Stimulated activated CD8-positive, alpha-beta memory T cell treated with anti-CD3 and anti-CD28 coated beads, Interleukin-7, amount 100 ng/mL, for 48 hours (primary cell): ENCODE measurements at regions not wholly inside any gene's neighbourhood (a gene's known extent, or its start where the extent isn't known, plus 50 kb on each side); places are given as distances from the start of the nearest gene placed in this dataset.
"Not testable (repeated sequence)": the region's sequence is repeated elsewhere in the genome, so short reads cannot be mapped to it uniquely, and the experiment has no call there.

Experiments used
- DNase-seq, 2 donors: peaks; one replicate each; pipeline ENCODE4 v3.0.0-alpha.2; 2020; ENCODE audit warnings: low read depth in 1 of 2; ENCODE audit errors: extremely low read depth in 1 of 2

DNA sequence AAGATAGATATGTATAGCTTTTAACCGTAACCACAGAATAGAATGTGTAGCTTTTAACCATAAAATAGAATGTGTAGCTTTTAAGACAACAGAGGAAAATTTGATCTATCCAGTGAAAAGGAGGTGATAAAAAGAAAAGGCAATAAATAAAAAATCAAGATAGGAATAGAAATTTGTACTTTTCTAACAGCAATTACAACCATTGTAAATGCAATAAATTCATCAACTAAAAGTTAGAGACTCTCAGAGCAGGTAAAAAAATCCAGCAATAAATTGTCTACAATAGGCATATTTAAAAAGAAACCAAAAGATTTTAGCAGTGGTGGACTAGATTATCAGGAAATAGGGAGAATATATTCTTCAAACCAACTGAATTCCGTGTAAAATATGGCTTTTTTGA lies 63.8 kb upstream of the ABHD2 start:
- DNase-seq, result no peak

DNA sequence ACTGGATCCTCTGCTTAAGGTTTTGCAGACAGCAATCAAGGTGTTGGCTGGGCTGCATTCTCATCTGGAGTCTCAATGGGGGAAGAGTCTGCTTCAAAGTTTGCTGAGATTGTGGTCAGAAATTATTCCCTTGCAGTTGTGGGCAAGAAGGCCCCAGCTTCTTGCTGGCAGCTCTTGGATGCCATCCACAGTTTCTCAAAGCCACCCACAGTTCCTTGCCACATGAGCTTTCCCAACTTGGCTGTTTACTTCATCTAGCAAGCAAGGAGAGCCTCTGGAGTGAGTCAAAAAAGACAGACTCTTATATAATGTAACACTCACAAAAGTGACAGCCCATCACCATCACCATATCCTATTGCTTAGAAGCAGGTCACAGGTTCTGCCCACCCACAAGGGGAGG lies 62.1 kb upstream of the ABHD2 start:
- DNase-seq, result no peak

DNA sequence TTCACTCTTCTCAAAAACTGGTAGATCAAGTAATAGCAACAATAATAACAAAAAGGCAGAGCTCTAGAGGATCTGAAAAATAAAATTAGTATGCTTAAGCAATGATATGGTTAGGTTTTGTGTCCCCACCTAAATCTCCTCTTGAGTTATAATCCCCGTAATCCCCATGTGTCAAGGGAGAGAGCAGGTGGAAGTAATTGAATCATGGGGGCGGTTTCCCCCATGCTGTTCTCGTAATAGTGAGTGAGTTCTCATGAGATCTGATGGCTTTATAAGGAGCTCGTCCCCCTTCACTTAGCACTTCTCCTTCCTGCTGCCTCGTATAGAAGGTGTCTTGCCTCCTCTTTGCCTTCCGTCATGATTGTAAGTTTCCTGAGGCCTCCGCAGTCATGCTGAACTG lies 60.2 kb upstream of the ABHD2 start:
- no peak for DNase-seq

- no peak for DNase-seq
These were observed 57.9 kb upstream of the ABHD2 start for GRCh38 chr15:89030311-89030710.

- DNase-seq, result not testable (repeated sequence)
These were observed 56.5 kb upstream of the ABHD2 start for GRCh38 chr15:89031637-89032285.

GRCh38 chr15:89034305-89034704 lies 54.0 kb upstream of the ABHD2 start:
- DNase-seq, result no peak

- DNase-seq, result no peak
These were observed 53.1 kb upstream of the ABHD2 start for GRCh38 chr15:89035150-89035549.

GRCh38 chr15:89035658-89036057 lies 52.6 kb upstream of the ABHD2 start:
- no peak for DNase-seq

DNA sequence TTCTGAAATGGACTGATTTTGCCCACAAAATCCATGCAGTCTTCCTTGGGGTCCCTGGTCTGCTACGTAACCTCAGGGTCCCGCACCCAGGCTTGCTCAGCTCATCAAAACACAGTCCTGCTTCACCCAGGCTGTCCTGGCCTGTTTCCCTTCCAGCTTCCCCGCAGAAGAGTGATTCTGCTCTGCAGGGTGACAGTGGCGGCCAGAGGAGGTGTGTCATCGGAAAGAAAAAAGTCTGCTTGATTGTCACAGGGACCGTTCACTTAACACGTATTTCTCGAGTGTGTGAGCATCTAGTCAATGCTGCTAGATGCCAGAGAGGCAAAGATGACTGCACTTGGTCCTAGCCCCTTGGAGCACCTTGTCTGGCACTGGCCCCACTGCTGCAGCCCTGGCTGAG lies 50.1 kb upstream of the ABHD2 start:
- DNase-seq, result no peak
